HepG2 (cell line): ENCODE measurements at regions not wholly inside any gene's neighbourhood (a gene's known extent, or its start where the extent isn't known, plus 50 kb on each side); places are given as distances from the start of the nearest gene placed in this dataset.

ENCODE experiments used
- ATAC-seq: fragments of 200-7000 bp; cut with Tn5 transposase; 3 replicates; pipeline ENCODE4 v1.9.1; 2020; ENCODE audit warnings: mild to moderate bottlenecking, moderate library complexity
- BruUV-seq: library from RNA; stranded (reverse); fragments of 400-500 nt; replicated peaks from 2 replicates; lab custom pipeline; 2021; lab: Mats Ljungman, UMichigan
- CTCF ChIA-PET: fragments of 300-600 bp; formaldehyde crosslinking; extraction: SDS; loops from one replicate; lab custom pipeline; 2021; ENCODE audit warnings: low total read pairs, inconsistent platforms, low intra/inter-chr PET ratio; lab: Yijun Ruan, JAX
- POLR2A ChIA-PET: fragments of 350-600 bp; sonication (Branson Sonifier 250); formaldehyde crosslinking; loops from one replicate; lab custom pipeline; 2020; ENCODE audit warnings: antibody characterized with exemption, inconsistent platforms; lab: Yijun Ruan, JAX
- DNase-seq: peaks from one replicate; pipeline ENCODE4 v3.0.0-alpha.2; 2015; ENCODE audit warnings: low spot score
- FAIRE-seq: peaks from 3 replicates; lab custom pipeline; 2011; peaks lifted over from hg19 to GRCh38; lab: Jason Lieb, UNC
- H2AFZ ChIP-seq: one replicate; pipeline ENCODE4 v1.6.1; 2011; ENCODE audit warnings: low read length, inconsistent platforms
- H3K27ac ChIP-seq: fragments of 300-600 bp; 3 replicates; pipeline ENCODE4 v1.8.0; 2011; ENCODE audit warnings: mixed run types, mild to moderate bottlenecking, mixed read lengths, low read length, inconsistent platforms; ENCODE audit not compliant: insufficient read depth; ENCODE audit errors: extremely low read length
- H3K27me3 ChIP-seq, 2 experiments: fragments of 200-600 bp in 1 of 2; 2 replicates in 1 of 2; 3 replicates in 1 of 2; pipeline versions ENCODE4 v1.6.0 to v1.8.0; 2011; ENCODE audit warnings: low read length in 2 of 2, mild to moderate bottlenecking in 2 of 2, moderate library complexity in 2 of 2, inconsistent platforms in 1 of 2; ENCODE audit not compliant: insufficient read depth in 2 of 2, control insufficient read depth in 1 of 2
- H3K36me3 ChIP-seq, 2 experiments: fragments of 200-600 bp in 1 of 2; replicated peaks in 1 of 2; 2 replicates in 1 of 2; 3 replicates in 1 of 2; pipeline versions ENCODE4 v1.5.1 to v1.8.0; 2011; ENCODE audit warnings: low read length in 2 of 2, inconsistent platforms in 1 of 2; ENCODE audit not compliant: insufficient read depth in 2 of 2, control insufficient read depth in 1 of 2
- H3K4me1 ChIP-seq: 2 replicates; pipeline ENCODE4 v1.5.1; 2012; ENCODE audit warnings: low read length, inconsistent platforms; ENCODE audit not compliant: insufficient read depth
- H3K4me2 ChIP-seq: 2 replicates; pipeline ENCODE4 v1.6.0; 2011; ENCODE audit warnings: low read depth, low read length, inconsistent platforms
- H3K4me3 ChIP-seq, 3 experiments: fragments of 200-600 bp in 1 of 3; sonication (generic), shearing (Covaris generic) in 1 of 3; replicated peaks in 1 of 3; 2 replicates each; pipeline ENCODE4 v1.5.1; 2011 to 2016; ENCODE audit warnings: low read length in 3 of 3, inconsistent platforms in 2 of 3, low read depth in 2 of 3, mild to moderate bottlenecking in 2 of 3, control low read depth in 1 of 3, mixed read lengths in 1 of 3; ENCODE audit not compliant: insufficient read depth in 1 of 3
- H3K79me2 ChIP-seq: one replicate; pipeline ENCODE4 v1.6.1; 2011; ENCODE audit warnings: low read length, inconsistent platforms; ENCODE audit not compliant: insufficient read depth
- H3K9ac ChIP-seq: 2 replicates; pipeline ENCODE4 v1.6.0; 2011; ENCODE audit warnings: mild to moderate bottlenecking, low read depth, low read length, inconsistent platforms; ENCODE audit not compliant: insufficient read depth
- H3K9me3 ChIP-seq: 2 replicates; pipeline ENCODE4 v1.5.1; 2012; ENCODE audit warnings: mild to moderate bottlenecking, low read length
- H4K20me1 ChIP-seq: 2 replicates; pipeline ENCODE4 v1.6.0; 2011; ENCODE audit warnings: inconsistent platforms, mild to moderate bottlenecking, low read length, moderate library complexity; ENCODE audit not compliant: insufficient read depth
- BCL3 ChIP-seq: sonication (generic); formaldehyde crosslinking; IDR thresholded peaks from 2 replicates; pipeline ENCODE4 v1.5.1; 2020; ENCODE audit warnings: mild to moderate bottlenecking, missing genetic modification reagents, moderate library complexity
- BCL6 ChIP-seq: IDR thresholded peaks from 2 replicates; pipeline ENCODE4 v1.6.1; 2016; ENCODE audit warnings: missing genetic modification reagents, missing compliant biosample characterization
- HMGXB3 ChIP-seq: sonication (generic); formaldehyde crosslinking; IDR thresholded peaks from 2 replicates; pipeline ENCODE4 v1.4.0; 2020; ENCODE audit warnings: missing genetic modification reagents, borderline replicate concordance
- MAFG ChIP-seq: sonication (generic); formaldehyde crosslinking; IDR thresholded peaks from 2 replicates; pipeline ENCODE4 v1.5.1; 2020; ENCODE audit warnings: mild to moderate bottlenecking, missing genetic modification reagents
- MXI1 ChIP-seq: IDR thresholded peaks from 3 replicates; pipeline ENCODE4 v1.6.1; 2012; ENCODE audit warnings: low read depth, low read length, inconsistent platforms, borderline replicate concordance
- PHF5A ChIP-seq: IDR thresholded peaks from one replicate; pipeline ENCODE4 v1.6.1; 2018; ENCODE audit warnings: low read depth, missing genetic modification reagents; ENCODE audit not compliant: unreplicated experiment
- SAFB2 ChIP-seq: sonication (generic); formaldehyde crosslinking; IDR thresholded peaks from 2 replicates; pipeline ENCODE4 v1.5.1; 2020; ENCODE audit warnings: missing genetic modification reagents, low read depth, mild to moderate bottlenecking, borderline replicate concordance
- SOX5 ChIP-seq: IDR thresholded peaks from 2 replicates; pipeline ENCODE4 v1.6.1; 2016; ENCODE audit warnings: borderline replicate concordance
- STAT6 ChIP-seq: sonication (generic); formaldehyde crosslinking; IDR thresholded peaks from 2 replicates; pipeline ENCODE4 v1.4.0; 2020; ENCODE audit warnings: missing genetic modification reagents, mild to moderate bottlenecking, borderline replicate concordance
- THRA ChIP-seq: sonication (generic); formaldehyde crosslinking; IDR thresholded peaks from 2 replicates; pipeline ENCODE4 v1.4.0; 2020; ENCODE audit warnings: missing genetic modification reagents, borderline replicate concordance
- TSC22D2 ChIP-seq: sonication (generic); formaldehyde crosslinking; IDR thresholded peaks from 2 replicates; pipeline ENCODE4 v1.5.1; 2020; ENCODE audit warnings: missing genetic modification reagents, mild to moderate bottlenecking, borderline replicate concordance
- ZBTB26 ChIP-seq: IDR thresholded peaks from 2 replicates; pipeline ENCODE4 v1.6.1; 2016; ENCODE audit warnings: missing compliant biosample characterization, missing genetic modification reagents, borderline replicate concordance
- ZNF3 ChIP-seq: IDR thresholded peaks from 2 replicates; pipeline ENCODE4 v1.7.0; 2017; ENCODE audit warnings: inconsistent platforms
- ZNF674 ChIP-seq: sonication (generic); formaldehyde crosslinking; IDR thresholded peaks from 2 replicates; pipeline ENCODE4 v1.5.0; 2020; ENCODE audit warnings: low read depth, mild to moderate bottlenecking, missing genetic modification reagents
- in situ Hi-C: cut with HindIII; loops from 2 replicates; pipeline ENCODE4 v1.10.0; 2017; ENCODE audit warnings: low pct_unique_long_range_greater_than_20kb; ENCODE audit not compliant: extremely low pct_ligation_motif_present
- intact Hi-C: fragments of 100-400 bp; cut with micrococcal nuclease; formaldehyde crosslinking; loops from one replicate; pipeline ENCODE4 v1.10.0; 2022; ENCODE audit not compliant: unreplicated experiment

GRCh38 chrY:17053041-17053440, 827.0 kb downstream of the CDY2B start:
- Histone ChIP-seq H4K20me1 (no peaks in the 10 kb centered on the region), H3K27me3 (no peaks in the 10 kb centered on the region), H3K4me1 (no peaks in the 10 kb centered on the region), H3K4me3 (no peak overlapping the region), H3K36me3 (no peaks in the 10 kb centered on the region), H3K27ac (no peak overlapping the region), H3K9me3 (peaks cover 40% of the 10 kb centered on the region), H3K79me2 (no peaks in the 10 kb centered on the region), H3K4me2 (no peak overlapping the region), H3K9ac (no peak overlapping the region), H2AFZ (no peak overlapping the region)
- FAIRE-seq (no peak), ATAC-seq (no peak), DNase-seq (no peak)
- ChIA-PET CTCF (no interaction called here), POLR2A (no interaction called here)
- in situ Hi-C loops = no loop called here
- TF ChIP-seq BCL6 (CRISPR knock-in tag) (no peak), ZNF674 (CRISPR knock-in tag) (no peak), ZBTB26 (no peak), TSC22D2 (CRISPR knock-in tag) (no peak), ZNF3 (CRISPR knock-in tag) (no peak), MAFG (CRISPR knock-in tag) (no peak), THRA (CRISPR knock-in tag) (no peak), HMGXB3 (CRISPR knock-in tag) (no peak), BCL3 (CRISPR knock-in tag) (no peak), MXI1 (no peak), SOX5 (CRISPR knock-in tag) (no peak), STAT6 (CRISPR knock-in tag) (no peak), PHF5A (CRISPR knock-in tag) (no peak), SAFB2 (CRISPR knock-in tag) (no peak)
- intact Hi-C loops = no loop called here
- no TSS peak for BruUV-seq
